ENCODE measurements at regions not wholly inside any gene's neighbourhood (a gene's known extent, or its start where the extent isn't known, plus 50 kb on each side); places are given as distances from the start of the nearest gene placed in this dataset.

- Histone ChIP-seq H3K9me2 (replicated peaks; ENCODE audit: insufficient read depth, low read length) (no peaks in the 10 kb centered on the region), H3K27me3 (replicated peaks; ENCODE audit: insufficient read depth, low read length) (no peaks in the 10 kb centered on the region), H3K4me1 (ENCODE audit: low read length) (peaks cover 3% of the 10 kb centered on the region), H2AFZ (ENCODE audit: low read length) (no peak overlapping the region), H3K9me3 (replicated peaks; ENCODE audit: insufficient read depth, low read length) (no peaks in the 10 kb centered on the region), H4K20me1 (ENCODE audit: insufficient read depth, low read length) (no peaks in the 10 kb centered on the region), H3K4me2 (ENCODE audit: low read depth, low read length) (no peak overlapping the region), H3K36me3 (replicated peaks; ENCODE audit: insufficient read depth, low read length) (no peaks in the 10 kb centered on the region), H3K4me3 (ENCODE audit: low read length) (no peak overlapping the region), H3K79me2 (ENCODE audit: low read length) (no peaks in the 10 kb centered on the region), H3K9ac (ENCODE audit: low read length) (no peak overlapping the region), H3F3A (ENCODE audit: insufficient read depth, low read length) (no peaks in the 10 kb centered on the region), H3K27ac (ENCODE audit: low read length) (no peak overlapping the region)
- TF ChIP-seq CTCF (IDR thresholded peaks at IDR 0.05; ENCODE audit: low read length) (no peak), EZH2 (optimal IDR thresholded peaks at IDR 0.05; ENCODE audit: low read depth, low read length) (no peak), EZH2phosphoT487 (IDR thresholded peaks at IDR 0.05; ENCODE audit: low read length) (no peak)
- no peak for DNase-seq
Observed at GRCh38 chr10:62715383-62715782, 89.1 kb upstream of the ADO start.

DNA sequence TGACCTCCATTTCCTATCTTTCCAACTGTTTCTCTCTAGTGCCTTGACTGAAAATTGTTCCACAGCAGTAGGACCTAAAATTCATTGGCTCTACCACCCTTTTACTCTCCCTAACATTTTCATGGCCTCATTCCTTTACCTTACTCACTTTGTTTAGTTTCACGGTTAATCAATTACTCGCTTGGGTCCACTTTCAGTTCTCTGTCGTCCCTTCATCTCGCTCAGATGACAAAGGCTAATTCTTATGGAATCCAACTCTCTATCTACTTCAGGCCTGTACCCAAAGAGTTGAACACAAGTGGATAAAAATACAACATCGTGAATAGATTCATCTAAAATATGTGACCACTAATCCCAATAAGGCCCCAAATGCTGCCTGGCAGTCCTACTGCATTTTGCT is 85.9 kb upstream of the ADO start:
- DNase-seq, result no peak
- TF ChIP-seq EZH2 (optimal IDR thresholded peaks at IDR 0.05; ENCODE audit: low read depth, low read length) (no peak), EZH2phosphoT487 (IDR thresholded peaks at IDR 0.05; ENCODE audit: low read length) (no peak), CTCF (IDR thresholded peaks at IDR 0.05; ENCODE audit: low read length) (no peak)
- no peak overlapping the region for H2AFZ ChIP-seq (ENCODE audit: low read length)
- no peaks in the 10 kb centered on the region for H3K9me2 ChIP-seq (replicated peaks; ENCODE audit: insufficient read depth, low read length)
- no peak overlapping the region for H3K4me3 ChIP-seq (ENCODE audit: low read length)
- H3K9me3 ChIP-seq (replicated peaks; ENCODE audit: insufficient read depth, low read length), result no peaks in the 10 kb centered on the region
- H3K79me2 ChIP-seq (ENCODE audit: low read length), result no peaks in the 10 kb centered on the region
- no peak overlapping the region for H3K9ac ChIP-seq (ENCODE audit: low read length)
- no peaks in the 10 kb centered on the region for H3F3A ChIP-seq (ENCODE audit: insufficient read depth, low read length)
- no peaks in the 10 kb centered on the region for H3K27me3 ChIP-seq (replicated peaks; ENCODE audit: insufficient read depth, low read length)
- H3K36me3 ChIP-seq (replicated peaks; ENCODE audit: insufficient read depth, low read length), result no peaks in the 10 kb centered on the region
- H3K4me2 ChIP-seq (ENCODE audit: low read depth, low read length), result no peak overlapping the region
- H4K20me1 ChIP-seq (ENCODE audit: insufficient read depth, low read length), result no peaks in the 10 kb centered on the region
- H3K27ac ChIP-seq (ENCODE audit: low read length), result no peak overlapping the region
- no peaks in the 10 kb centered on the region for H3K4me1 ChIP-seq (ENCODE audit: low read length)

- Histone ChIP-seq H3F3A (ENCODE audit: insufficient read depth, low read length) (no peaks in the 10 kb centered on the region), H3K9me2 (replicated peaks; ENCODE audit: insufficient read depth, low read length) (no peaks in the 10 kb centered on the region), H3K9me3 (replicated peaks; ENCODE audit: insufficient read depth, low read length) (no peaks in the 10 kb centered on the region), H3K4me1 (ENCODE audit: low read length) (no peaks in the 10 kb centered on the region), H3K79me2 (ENCODE audit: low read length) (no peaks in the 10 kb centered on the region), H3K4me3 (ENCODE audit: low read length) (no peak overlapping the region), H3K36me3 (replicated peaks; ENCODE audit: insufficient read depth, low read length) (no peaks in the 10 kb centered on the region), H3K27ac (ENCODE audit: low read length) (no peak overlapping the region), H3K4me2 (ENCODE audit: low read depth, low read length) (no peak overlapping the region), H3K27me3 (replicated peaks; ENCODE audit: insufficient read depth, low read length) (no peaks in the 10 kb centered on the region), H4K20me1 (ENCODE audit: insufficient read depth, low read length) (no peaks in the 10 kb centered on the region), H3K9ac (ENCODE audit: low read length) (no peak overlapping the region), H2AFZ (ENCODE audit: low read length) (no peak overlapping the region)
- TF ChIP-seq EZH2 (optimal IDR thresholded peaks at IDR 0.05; ENCODE audit: low read depth, low read length) (no peak), EZH2phosphoT487 (IDR thresholded peaks at IDR 0.05; ENCODE audit: low read length) (no peak), CTCF (IDR thresholded peaks at IDR 0.05; ENCODE audit: low read length) (no peak)
- DNase-seq, result no peak
Observed at GRCh38 chr10:62719061-62719460, 85.5 kb upstream of the ADO start.

Data from MM.1S (cell line).